ENCODE measurements at regions not wholly inside any gene's neighbourhood (a gene's known extent, or its start where the extent isn't known, plus 50 kb on each side); places are given as distances from the start of the nearest gene placed in this dataset.

GRCh38 chr14:76933515-76933914 lies 95.0 kb downstream of the IRF2BPL start:
- no peak overlapping the region for H3K4me3 Mint-ChIP-seq (ENCODE audit: unreplicated experiment)
- no peaks in the 10 kb centered on the region for H3K36me3 Mint-ChIP-seq (ENCODE audit: unreplicated experiment)
- peaks cover 7% of the 10 kb centered on the region for H3K9me3 Mint-ChIP-seq (ENCODE audit: unreplicated experiment)
- no peak for DNase-seq
- peaks cover 40% of the 10 kb centered on the region for H3K4me1 Mint-ChIP-seq (ENCODE audit: low read depth, unreplicated experiment)
- H3K27me3 Mint-ChIP-seq (ENCODE audit: unreplicated experiment) = peaks cover 14% of the 10 kb centered on the region
- no peak for TF ChIP-seq CTCF (IDR thresholded peaks at IDR 0.05; ENCODE audit: partially characterized antibody, unreplicated experiment)
- H3K27ac Mint-ChIP-seq (ENCODE audit: unreplicated experiment) = no peak overlapping the region

- DNase-seq = no peak
- H3K4me3 Mint-ChIP-seq (ENCODE audit: unreplicated experiment) = no peak overlapping the region
- H3K27ac Mint-ChIP-seq (ENCODE audit: unreplicated experiment) = peak overlapping the region; percentile 25
- H3K4me1 Mint-ChIP-seq (ENCODE audit: low read depth, unreplicated experiment) = peaks cover 47% of the 10 kb centered on the region
- no peak for TF ChIP-seq CTCF (IDR thresholded peaks at IDR 0.05; ENCODE audit: partially characterized antibody, unreplicated experiment)
- H3K36me3 Mint-ChIP-seq (ENCODE audit: unreplicated experiment) = no peaks in the 10 kb centered on the region
- peaks cover 7% of the 10 kb centered on the region for H3K9me3 Mint-ChIP-seq (ENCODE audit: unreplicated experiment)
- peaks cover 11% of the 10 kb centered on the region for H3K27me3 Mint-ChIP-seq (ENCODE audit: unreplicated experiment)
Measured at GRCh38 chr14:76931631-76932402, 96.7 kb downstream of the IRF2BPL start.

GRCh38 chr14:76930549-76930948 lies 98.0 kb downstream of the IRF2BPL start:
- H3K4me3 Mint-ChIP-seq (ENCODE audit: unreplicated experiment) = no peak overlapping the region
- H3K27me3 Mint-ChIP-seq (ENCODE audit: unreplicated experiment) = peaks cover 11% of the 10 kb centered on the region
- H3K9me3 Mint-ChIP-seq (ENCODE audit: unreplicated experiment) = peaks cover 7% of the 10 kb centered on the region
- no peaks in the 10 kb centered on the region for H3K36me3 Mint-ChIP-seq (ENCODE audit: unreplicated experiment)
- H3K27ac Mint-ChIP-seq (ENCODE audit: unreplicated experiment) = no peak overlapping the region
- no peak for DNase-seq
- peaks cover 48% of the 10 kb centered on the region for H3K4me1 Mint-ChIP-seq (ENCODE audit: low read depth, unreplicated experiment)
- TF ChIP-seq CTCF (IDR thresholded peaks at IDR 0.05; ENCODE audit: partially characterized antibody, unreplicated experiment) = no peak

- H3K4me1 Mint-ChIP-seq (ENCODE audit: low read depth, unreplicated experiment) = peaks cover 47% of the 10 kb centered on the region
- H3K27me3 Mint-ChIP-seq (ENCODE audit: unreplicated experiment) = peaks cover 14% of the 10 kb centered on the region
- peaks cover 5% of the 10 kb centered on the region for H3K9me3 Mint-ChIP-seq (ENCODE audit: unreplicated experiment)
- no peak for TF ChIP-seq CTCF (IDR thresholded peaks at IDR 0.05; ENCODE audit: partially characterized antibody, unreplicated experiment)
- H3K36me3 Mint-ChIP-seq (ENCODE audit: unreplicated experiment) = no peaks in the 10 kb centered on the region
- H3K4me3 Mint-ChIP-seq (ENCODE audit: unreplicated experiment) = peak overlapping the region; percentile 18
- peak overlapping the region; percentile 45 for H3K27ac Mint-ChIP-seq (ENCODE audit: unreplicated experiment)
- no peak for DNase-seq
Measured at GRCh38 chr14:76929927-76930326, 98.6 kb downstream of the IRF2BPL start.

- Mint-ChIP-seq H3K9me3 (ENCODE audit: unreplicated experiment) (peaks cover 4% of the 10 kb centered on the region), H3K4me3 (ENCODE audit: unreplicated experiment) (peak overlapping the region; percentile 30), H3K27ac (ENCODE audit: unreplicated experiment) (no peak overlapping the region), H3K36me3 (ENCODE audit: unreplicated experiment) (no peaks in the 10 kb centered on the region), H3K4me1 (ENCODE audit: low read depth, unreplicated experiment) (peaks cover 60% of the 10 kb centered on the region), H3K27me3 (ENCODE audit: unreplicated experiment) (peaks cover 10% of the 10 kb centered on the region)
- no peak for TF ChIP-seq CTCF (IDR thresholded peaks at IDR 0.05; ENCODE audit: partially characterized antibody, unreplicated experiment)
- DNase-seq = no peak
Measured at GRCh38 chr14:76927971-76928700, 100.4 kb downstream of the IRF2BPL start.

Data from glutamatergic neuron (in vitro differentiated cells).